Osteocyte (in vitro differentiated cells): ENCODE measurements at regions not wholly inside any gene's neighbourhood (a gene's known extent, or its start where the extent isn't known, plus 50 kb on each side); places are given as distances from the start of the nearest gene placed in this dataset.

Source experiments
- DNase-seq: peaks from one replicate; pipeline ENCODE4 v3.0.0; 2021; ENCODE audit warnings: mixed read lengths; ENCODE audit not compliant: unreplicated experiment; ENCODE audit errors: extremely low spot score
- H3K27ac Mint-ChIP-seq: one replicate; pipeline ENCODE4 v1.8.0; 2021; ENCODE audit warnings: mild to moderate bottlenecking, mixed read lengths; ENCODE audit not compliant: unreplicated experiment
- H3K27me3 Mint-ChIP-seq: one replicate; pipeline ENCODE4 v1.8.0; 2021; ENCODE audit warnings: mixed read lengths; ENCODE audit not compliant: unreplicated experiment
- H3K36me3 Mint-ChIP-seq: one replicate; pipeline ENCODE4 v1.8.0; 2021; ENCODE audit warnings: mixed read lengths; ENCODE audit not compliant: unreplicated experiment
- H3K4me1 Mint-ChIP-seq: one replicate; pipeline ENCODE4 v1.8.0; 2021; ENCODE audit warnings: mixed read lengths; ENCODE audit not compliant: unreplicated experiment
- H3K4me3 Mint-ChIP-seq: one replicate; pipeline ENCODE4 v1.8.0; 2021; ENCODE audit warnings: mild to moderate bottlenecking, moderate library complexity, mixed read lengths; ENCODE audit not compliant: unreplicated experiment
- H3K9me3 Mint-ChIP-seq: one replicate; pipeline ENCODE4 v1.8.0; 2021; ENCODE audit warnings: mixed read lengths; ENCODE audit not compliant: unreplicated experiment
- CTCF ChIP-seq: fragments of 200-600 bp; sonication (generic); IDR thresholded peaks from 2 replicates; pipeline ENCODE4 v1.5.0; 2021; ENCODE audit warnings: antibody characterized with exemption, mild to moderate bottlenecking, moderate library complexity

GRCh38 chr5:174575043-174575442, 149.3 kb upstream of the MSX2 start:
- no peak for TF ChIP-seq CTCF
- H3K36me3 Mint-ChIP-seq: no peaks in the 10 kb centered on the region
- no peaks in the 10 kb centered on the region for H3K9me3 Mint-ChIP-seq
- no peak for DNase-seq
- peaks cover 44% of the 10 kb centered on the region for H3K4me1 Mint-ChIP-seq
- H3K27me3 Mint-ChIP-seq: no peaks in the 10 kb centered on the region
- H3K27ac Mint-ChIP-seq: no peak overlapping the region
- no peak overlapping the region for H3K4me3 Mint-ChIP-seq

GRCh38 chr5:174576042-174576441, 148.3 kb upstream of the MSX2 start:
- no peaks in the 10 kb centered on the region for H3K27me3 Mint-ChIP-seq
- no peaks in the 10 kb centered on the region for H3K36me3 Mint-ChIP-seq
- H3K27ac Mint-ChIP-seq: no peak overlapping the region
- no peak for TF ChIP-seq CTCF
- peaks cover 35% of the 10 kb centered on the region for H3K4me1 Mint-ChIP-seq
- H3K4me3 Mint-ChIP-seq: no peak overlapping the region
- no peak for DNase-seq
- no peaks in the 10 kb centered on the region for H3K9me3 Mint-ChIP-seq

- DNase-seq: no peak
- no peak overlapping the region for H3K27ac Mint-ChIP-seq
- no peak overlapping the region for H3K4me3 Mint-ChIP-seq
- H3K9me3 Mint-ChIP-seq: peaks cover 11% of the 10 kb centered on the region
- TF ChIP-seq CTCF: peak; percentile 61
- peaks cover 7% of the 10 kb centered on the region for H3K4me1 Mint-ChIP-seq
- peaks cover 2% of the 10 kb centered on the region for H3K36me3 Mint-ChIP-seq
- peaks cover 5% of the 10 kb centered on the region for H3K27me3 Mint-ChIP-seq
Measured at GRCh38 chr5:174581479-174581878, 142.9 kb upstream of the MSX2 start.

GRCh38 chr5:174581894-174582293, 142.5 kb upstream of the MSX2 start:
- no peak for DNase-seq
- peaks cover 13% of the 10 kb centered on the region for H3K9me3 Mint-ChIP-seq
- peaks cover 5% of the 10 kb centered on the region for H3K27me3 Mint-ChIP-seq
- no peak overlapping the region for H3K4me3 Mint-ChIP-seq
- H3K4me1 Mint-ChIP-seq: peaks cover 7% of the 10 kb centered on the region
- H3K36me3 Mint-ChIP-seq: peaks cover 3% of the 10 kb centered on the region
- no peak for TF ChIP-seq CTCF
- no peak overlapping the region for H3K27ac Mint-ChIP-seq

- H3K9me3 Mint-ChIP-seq: peaks cover 13% of the 10 kb centered on the region
- TF ChIP-seq CTCF: no peak
- no peak overlapping the region for H3K4me3 Mint-ChIP-seq
- DNase-seq: no peak
- H3K27ac Mint-ChIP-seq: no peak overlapping the region
- H3K4me1 Mint-ChIP-seq: peaks cover 7% of the 10 kb centered on the region
- H3K36me3 Mint-ChIP-seq: peaks cover 3% of the 10 kb centered on the region
- H3K27me3 Mint-ChIP-seq: peaks cover 5% of the 10 kb centered on the region
Measured at GRCh38 chr5:174583071-174583470, 141.3 kb upstream of the MSX2 start.
